Superior temporal gyrus (tissue), 1 donor: ENCODE measurements at regions not wholly inside any gene's neighbourhood (a gene's known extent, or its start where the extent isn't known, plus 50 kb on each side); places are given as distances from the start of the nearest gene placed in this dataset.

ENCODE experiments used
- DNase-seq: peaks from one replicate; pipeline ENCODE4 v3.0.0-alpha.2; 2016; ENCODE audit errors: extremely low spot score

DNA sequence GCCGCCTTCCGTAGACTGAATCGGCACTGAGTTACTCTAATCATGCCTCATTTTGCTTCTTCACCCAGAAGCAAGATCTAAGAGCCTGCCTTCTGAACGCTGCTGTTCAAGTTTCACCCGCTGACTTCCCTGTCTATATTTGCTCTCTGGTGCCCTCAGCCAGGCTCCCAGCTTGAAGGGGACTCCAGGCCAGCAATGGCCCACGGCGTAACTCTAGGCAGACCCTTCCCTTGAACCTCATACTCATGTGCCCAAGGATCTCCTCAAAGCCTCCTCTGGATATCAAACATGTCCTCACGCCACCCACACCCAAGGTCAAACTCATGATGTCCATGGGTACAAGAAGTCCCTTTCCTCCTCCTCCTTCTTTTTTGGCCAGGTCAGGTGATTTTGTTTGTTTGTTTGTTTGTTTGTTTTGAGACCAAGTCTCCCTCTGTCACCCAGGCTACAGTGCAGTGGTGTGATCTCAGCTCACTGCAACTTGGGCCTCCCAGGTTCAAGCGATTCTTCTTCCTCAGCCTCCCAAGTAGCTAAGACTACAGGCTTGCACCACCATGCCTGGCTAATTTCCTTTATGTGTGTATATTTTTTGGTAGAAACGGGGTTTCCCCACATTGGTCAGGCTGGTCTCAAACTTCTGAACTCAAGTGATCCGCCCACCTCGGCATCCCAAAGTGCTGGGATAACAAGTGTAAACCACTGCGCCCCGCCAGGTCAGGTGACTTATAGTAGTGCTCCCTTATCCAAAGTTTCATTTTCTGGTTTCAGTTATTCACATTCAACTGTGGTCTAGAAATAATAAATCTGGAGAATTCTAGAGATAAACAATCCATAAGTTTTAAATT lies 239.0 kb downstream of the SYK start:
- no peak for DNase-seq

- DNase-seq: no peak
Observed at GRCh38 chr9:91042024-91042423, 240.4 kb downstream of the SYK start.

DNA sequence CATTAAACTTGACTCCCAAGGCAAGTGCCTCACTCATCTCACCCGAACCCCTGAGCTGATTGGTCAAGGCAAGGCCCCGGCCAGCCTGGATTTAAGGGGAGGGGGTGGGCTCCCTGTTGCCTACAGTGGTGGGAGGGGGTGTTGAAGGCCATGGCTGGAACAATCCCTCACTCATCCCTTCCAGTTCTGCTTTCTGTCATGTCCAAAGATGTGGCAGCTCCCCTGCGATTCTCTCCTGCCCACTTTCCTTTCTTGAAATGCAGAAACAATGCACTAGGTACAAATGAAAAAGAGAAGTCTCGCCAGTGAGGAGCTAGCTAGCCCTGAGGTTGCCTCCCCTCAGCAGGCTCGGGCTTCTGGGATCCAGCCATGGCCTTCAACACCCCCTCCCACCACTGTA lies 240.9 kb downstream of the SYK start:
- no peak for DNase-seq

DNA sequence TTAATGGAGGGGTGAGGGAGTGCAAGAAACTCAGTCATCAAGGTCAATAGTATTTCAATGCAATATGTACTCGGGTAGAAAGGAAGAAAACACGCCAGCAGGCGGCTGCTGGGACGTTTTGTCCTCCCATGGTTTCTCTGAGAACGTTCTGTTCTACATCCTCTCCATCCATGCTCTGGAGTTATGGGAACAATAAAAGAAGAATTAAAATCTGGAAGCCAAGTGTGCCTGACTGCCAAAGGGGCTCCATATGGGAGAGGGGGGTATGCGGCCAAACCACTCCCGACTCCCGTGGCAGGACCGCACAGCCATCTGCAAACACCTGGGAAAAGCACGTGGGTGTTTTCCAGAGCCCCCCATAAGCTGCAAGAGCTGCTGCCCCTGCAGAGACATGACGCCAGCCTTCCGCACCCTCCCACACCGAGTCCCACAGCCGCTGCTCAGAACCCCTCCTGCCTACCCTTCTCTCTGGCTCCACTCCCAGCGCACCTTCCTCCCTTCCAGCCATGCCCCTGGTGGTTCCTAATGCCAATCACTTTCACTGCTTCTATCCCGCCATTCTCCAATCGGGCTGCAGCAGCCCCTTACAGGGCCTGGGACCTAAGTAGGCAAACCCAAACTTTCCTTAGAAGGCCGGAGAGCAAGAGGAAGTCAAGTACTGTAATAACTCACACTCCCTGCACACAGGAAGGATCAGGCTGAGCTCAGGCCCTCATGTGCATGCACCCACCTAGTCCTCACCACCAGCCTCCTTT lies 241.6 kb downstream of the SYK start:
- DNase-seq: no peak

GRCh38 chr9:91043811-91044175 lies 242.2 kb downstream of the SYK start:
- DNase-seq: no peak

GRCh38 chr9:91044354-91044753 lies 242.7 kb downstream of the SYK start:
- no peak for DNase-seq

DNA sequence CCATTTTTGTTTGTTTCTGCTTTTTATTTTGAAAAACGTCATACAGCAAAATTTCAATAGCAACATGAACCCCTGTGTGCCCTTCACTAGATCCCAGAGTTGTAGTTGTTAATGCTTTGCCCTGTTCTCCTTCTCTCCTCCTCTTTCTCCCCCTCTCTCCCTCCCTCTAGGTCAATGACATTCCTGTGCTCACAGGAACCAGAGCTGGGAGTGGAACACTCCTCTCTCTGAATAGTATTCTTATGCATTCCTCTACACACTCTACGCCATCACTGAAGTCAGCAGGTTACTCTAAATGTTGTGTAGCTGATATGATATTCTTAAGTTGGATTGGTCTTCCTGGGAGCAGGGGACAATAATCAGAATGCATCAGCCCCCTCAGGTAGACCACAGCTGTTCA lies 243.4 kb downstream of the SYK start:
- DNase-seq: no peak

DNA sequence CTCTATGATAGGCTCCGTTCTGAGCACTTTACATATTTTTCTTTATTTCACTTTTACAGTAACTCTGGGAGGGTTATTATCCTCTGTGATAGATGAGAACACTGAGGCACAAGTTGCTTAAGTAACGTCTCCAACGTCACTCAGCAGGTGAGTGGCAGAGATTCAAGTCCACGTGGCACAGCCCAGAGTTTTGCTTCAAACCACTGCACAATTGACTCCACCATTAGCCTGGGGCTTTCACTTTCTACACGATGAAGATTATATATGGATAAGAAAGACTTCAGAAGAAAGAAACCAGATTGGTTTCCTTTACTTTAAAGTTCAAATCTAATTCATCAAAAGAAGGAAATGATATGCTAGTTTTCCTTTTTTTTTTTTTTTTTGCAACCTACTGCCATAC lies 245.9 kb downstream of the SYK start:
- no peak for DNase-seq

GRCh38 chr9:91047993-91048607 lies 246.5 kb downstream of the SYK start:
- no peak for DNase-seq

- DNase-seq: no peak
Observed at GRCh38 chr9:91048749-91049148, 247.1 kb downstream of the SYK start.

- DNase-seq: no peak
Observed at GRCh38 chr9:91053824-91054223, 252.2 kb downstream of the SYK start.

DNA sequence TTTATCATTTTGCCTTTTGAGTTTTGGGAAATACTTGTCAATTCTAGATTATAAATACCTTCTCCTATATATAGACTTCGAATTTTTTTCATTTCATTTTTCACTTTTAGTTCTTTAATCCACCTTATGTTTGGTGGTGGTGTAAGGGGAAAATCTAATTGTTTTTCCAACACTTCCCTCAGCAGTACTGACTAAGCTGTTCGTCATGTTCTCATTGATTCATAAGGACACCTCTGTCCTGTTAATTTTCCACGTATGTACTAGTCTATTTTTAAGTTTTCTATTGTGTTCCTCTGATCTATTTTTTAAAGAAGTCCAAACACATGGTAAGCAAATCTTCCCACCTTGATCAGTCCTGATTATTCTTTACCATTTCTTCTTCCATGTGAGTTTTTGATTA lies 254.2 kb downstream of the SYK start:
- no peak for DNase-seq

DNA sequence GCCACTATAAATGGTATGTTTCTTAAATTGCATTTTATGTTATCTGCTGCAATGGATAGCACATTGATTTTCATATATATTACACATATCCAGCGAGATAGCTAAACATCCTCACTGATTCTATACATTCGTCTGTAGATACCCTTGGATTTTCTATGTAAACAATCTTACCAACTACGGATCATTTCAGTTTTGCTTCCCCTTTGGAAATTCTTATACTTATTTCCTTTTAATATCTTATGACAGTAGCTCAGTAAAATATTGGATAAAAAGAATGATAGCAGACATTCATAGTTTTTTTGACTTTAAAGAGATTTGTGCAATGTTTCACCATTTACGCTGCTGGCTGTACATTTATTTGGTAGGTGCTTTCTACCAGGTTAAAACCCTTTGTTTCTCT lies 254.9 kb downstream of the SYK start:
- no peak for DNase-seq

DNA sequence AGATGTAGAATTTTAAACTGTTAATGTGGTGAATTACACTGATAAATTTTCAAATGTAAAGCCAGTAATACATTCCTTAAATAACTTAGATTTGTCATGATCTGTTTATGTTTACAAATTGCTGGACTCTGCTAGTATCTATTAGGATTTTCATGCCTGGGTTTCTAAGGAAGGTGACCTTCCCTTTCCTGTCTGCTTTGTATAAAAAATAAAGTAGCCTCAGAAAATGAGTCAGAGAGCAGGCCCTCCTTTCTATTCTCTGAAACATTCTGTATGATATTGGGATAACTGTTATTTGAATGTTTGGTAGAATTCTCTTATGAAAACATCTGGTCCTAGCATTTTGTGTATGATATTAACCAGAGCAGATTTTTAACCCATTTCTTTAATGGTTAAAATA lies 255.3 kb downstream of the SYK start:
- DNase-seq: no peak

GRCh38 chr9:91059713-91060112 lies 258.1 kb downstream of the SYK start:
- peak; percentile 33 for DNase-seq

- no peak for DNase-seq
Observed at GRCh38 chr9:91060520-91061343, 259.1 kb downstream of the SYK start.

- no peak for DNase-seq
Observed at GRCh38 chr9:91061506-91061905, 259.9 kb downstream of the SYK start.

GRCh38 chr9:91062281-91062680 lies 260.7 kb downstream of the SYK start:
- DNase-seq: no peak

DNA sequence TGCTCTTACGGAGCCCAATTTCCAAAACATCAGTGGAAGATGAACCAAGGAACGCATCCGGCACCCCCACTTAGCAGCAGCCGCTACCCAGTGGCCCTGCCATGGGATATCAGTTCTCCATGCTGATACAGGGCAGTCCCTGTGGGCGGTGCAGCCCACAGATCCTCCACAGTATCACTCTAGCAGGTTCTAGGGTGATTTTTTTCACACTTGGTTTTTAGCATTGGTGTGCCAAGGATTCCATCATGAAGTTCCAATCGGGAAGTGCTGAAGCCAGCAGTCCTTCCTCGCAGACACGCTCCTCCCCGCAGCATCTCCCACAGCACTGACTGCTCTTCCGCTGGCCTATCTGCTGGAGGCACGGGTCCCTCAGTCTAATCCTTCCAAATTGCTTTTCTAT lies 261.9 kb downstream of the SYK start:
- no peak for DNase-seq

GRCh38 chr9:91065231-91066041 lies 263.8 kb downstream of the SYK start:
- no peak for DNase-seq

- no peak for DNase-seq
Observed at GRCh38 chr9:91066042-91066415, 264.4 kb downstream of the SYK start.
